ENCODE measurements at regions not wholly inside any gene's neighbourhood (a gene's known extent, or its start where the extent isn't known, plus 50 kb on each side); places are given as distances from the start of the nearest gene placed in this dataset.
A peak's percentile ranks its signal among the peaks of the same experiment; 100 is the strongest.

GRCh38 chr2:138291805-138292204 lies 209.8 kb upstream of the SPOPL start:
- H2AFZ ChIP-seq (ENCODE audit: low read length): peak overlapping the region; percentile 73
- no peak overlapping the region for H2BK15ac ChIP-seq (ENCODE audit: low read depth, low read length)
- no peak overlapping the region for H3K14ac ChIP-seq (ENCODE audit: insufficient read depth, low read length)
- H4K8ac ChIP-seq (replicated peaks; ENCODE audit: insufficient read length, low read depth, low read length): no peak overlapping the region
- H3K4ac ChIP-seq (ENCODE audit: low read depth, low read length): no peak overlapping the region
- peaks cover 2% of the 10 kb centered on the region; the same call in 1 of the 2 replicates for H3K4me1 ChIP-seq (ENCODE audit: insufficient read depth, low read length)
- H3K9ac ChIP-seq (ENCODE audit: extremely low read depth, insufficient read length, low read length): no peak overlapping the region
- Mint-ChIP-seq H3K4me3 (no peak overlapping the region), H3K36me3 (ENCODE audit: insufficient read depth in 1 of 3, low read depth in 3 of 3) (peaks cover 2 to 17% (median 5%) of the 10 kb centered on the region in 3 experiments; a peak in 6 of 7 replicates), H3K4me1 (peaks cover 13 to 15% of the 10 kb centered on the region in 2 experiments), H3K27me3 (ENCODE audit: low read depth) (no peaks in the 10 kb centered on the region), H3K27ac (no peak overlapping the region), H3K9me3 (peaks cover 4 to 6% of the 10 kb centered on the region in 2 experiments; a peak in 3 of 5 replicates)
- TF ChIP-seq CTCF (conservative IDR thresholded peaks at IDR 0.05): no peak
- H4K20me1 ChIP-seq (ENCODE audit: control insufficient read depth, insufficient read depth, insufficient read length): no peaks in the 10 kb centered on the region
- no CpG with 5 or more reads among the region's 3 CpGs for WGBS (ENCODE audit: extremely low coverage, insufficient read length, low lambda C conversion rate)
- no peak overlapping the region for H3T11ph ChIP-seq (ENCODE audit: low read length)
- no peak overlapping the region for H3K18ac ChIP-seq (ENCODE audit: insufficient read length, low read depth, low read length)
- peak overlapping the region; percentile 21 for H3K4me2 ChIP-seq (ENCODE audit: insufficient read depth, insufficient read length, low read length)
- no peaks in the 10 kb centered on the region for H3K23me2 ChIP-seq (ENCODE audit: insufficient read length, low read depth, low read length, poor library complexity, severe bottlenecking)
- no peak overlapping the region for H3K56ac ChIP-seq (ENCODE audit: insufficient read length, low read depth, low read length)
- H2AK5ac ChIP-seq (ENCODE audit: insufficient read length, low read length): no peak overlapping the region
- no peak overlapping the region for H3K27ac ChIP-seq (ENCODE audit: insufficient read length, low read depth, low read length)
- no peak overlapping the region for H4K91ac ChIP-seq (ENCODE audit: insufficient read length, low read depth, low read length)
- DNase-seq: no peak
- H3K23ac ChIP-seq (ENCODE audit: insufficient read length, low read depth, low read length): no peak overlapping the region
- H2BK5ac ChIP-seq (ENCODE audit: insufficient read length, low read length): no peak overlapping the region
- H3K27me3 ChIP-seq (ENCODE audit: insufficient read depth, low read length): no peaks in the 10 kb centered on the region
- H4K5ac ChIP-seq (ENCODE audit: insufficient read length, low read depth, low read length): no peak overlapping the region
- H3K9me3 ChIP-seq (ENCODE audit: control insufficient read depth, low read depth, low read length): no peaks in the 10 kb centered on the region
- no peak overlapping the region for H2BK120ac ChIP-seq (ENCODE audit: low read depth, low read length, poor library complexity, severe bottlenecking)
- no peaks in the 10 kb centered on the region for H3K79me2 ChIP-seq (ENCODE audit: insufficient read depth, low read length)
- H3K79me1 ChIP-seq (ENCODE audit: insufficient read depth, low read depth, low read length, poor library complexity, severe bottlenecking): no peaks in the 10 kb centered on the region
- no peak overlapping the region for H2BK12ac ChIP-seq (ENCODE audit: insufficient read length, low read depth, low read length)
- no peak overlapping the region for H2BK20ac ChIP-seq (ENCODE audit: low read depth, low read length, poor library complexity, severe bottlenecking)

All from H9 (cell line).